D721Med (cell line): ENCODE measurements at regions not wholly inside any gene's neighbourhood (a gene's known extent, or its start where the extent isn't known, plus 50 kb on each side); places are given as distances from the start of the nearest gene placed in this dataset.

Experiments
- DNase-seq: peaks from one replicate; pipeline ENCODE4 v3.0.0; 2011; ENCODE audit warnings: low spot score; ENCODE audit not compliant: insufficient read length
- FAIRE-seq: peaks from 2 replicates; lab custom pipeline; 2011; peaks lifted over from hg19 to GRCh38; lab: Jason Lieb, UNC
- CTCF ChIP-seq: IDR thresholded peaks from 2 replicates; pipeline ENCODE4 v1.5.1; 2012; ENCODE audit warnings: mild to moderate bottlenecking, control low read depth; ENCODE audit not compliant: insufficient read depth; ENCODE audit errors: missing control alignments

GRCh38 chr1:221810406-221810805 is 68.5 kb upstream of the DUSP10 start:
- TF ChIP-seq CTCF: no peak
- FAIRE-seq (no peak), DNase-seq (no peak)

GRCh38 chr1:221809091-221810029 is 67.5 kb upstream of the DUSP10 start:
- TF ChIP-seq CTCF: no peak
- DNase-seq (no peak), FAIRE-seq (peak; percentile 72)

GRCh38 chr1:221806984-221807383 is 65.1 kb upstream of the DUSP10 start:
- no peak for TF ChIP-seq CTCF

GRCh38 chr1:221806236-221806635 is 64.3 kb upstream of the DUSP10 start:
- DNase-seq: no peak
- no peak for FAIRE-seq
- TF ChIP-seq CTCF: no peak

More at GRCh38 chr1:221806984-221807383, 65.1 kb upstream of the DUSP10 start:
- no peak for DNase-seq
- no peak for FAIRE-seq

- TF ChIP-seq CTCF: no peak
- peak; percentile 66 for FAIRE-seq
- DNase-seq: no peak
Measured at GRCh38 chr1:221805121-221805520, 63.2 kb upstream of the DUSP10 start.

- no peak for DNase-seq
- FAIRE-seq: peak; percentile 74
- no peak for TF ChIP-seq CTCF
Measured at GRCh38 chr1:221804303-221804702, 62.4 kb upstream of the DUSP10 start.
